HG03060 (cell line): ENCODE measurements at regions not wholly inside any gene's neighbourhood (a gene's known extent, or its start where the extent isn't known, plus 50 kb on each side); places are given as distances from the start of the nearest gene placed in this dataset.
"Not testable (repeated sequence)": the region's sequence is repeated elsewhere in the genome, so short reads cannot be mapped to it uniquely, and the experiment has no call there.

Experiments used
- ATAC-seq: cut with Tn5 transposase; IDR thresholded peaks from one replicate; pipeline ENCODE4 v1.9.1; 2021; ENCODE audit warnings: low read depth, moderate number of reproducible peaks; ENCODE audit not compliant: unreplicated experiment

DNA sequence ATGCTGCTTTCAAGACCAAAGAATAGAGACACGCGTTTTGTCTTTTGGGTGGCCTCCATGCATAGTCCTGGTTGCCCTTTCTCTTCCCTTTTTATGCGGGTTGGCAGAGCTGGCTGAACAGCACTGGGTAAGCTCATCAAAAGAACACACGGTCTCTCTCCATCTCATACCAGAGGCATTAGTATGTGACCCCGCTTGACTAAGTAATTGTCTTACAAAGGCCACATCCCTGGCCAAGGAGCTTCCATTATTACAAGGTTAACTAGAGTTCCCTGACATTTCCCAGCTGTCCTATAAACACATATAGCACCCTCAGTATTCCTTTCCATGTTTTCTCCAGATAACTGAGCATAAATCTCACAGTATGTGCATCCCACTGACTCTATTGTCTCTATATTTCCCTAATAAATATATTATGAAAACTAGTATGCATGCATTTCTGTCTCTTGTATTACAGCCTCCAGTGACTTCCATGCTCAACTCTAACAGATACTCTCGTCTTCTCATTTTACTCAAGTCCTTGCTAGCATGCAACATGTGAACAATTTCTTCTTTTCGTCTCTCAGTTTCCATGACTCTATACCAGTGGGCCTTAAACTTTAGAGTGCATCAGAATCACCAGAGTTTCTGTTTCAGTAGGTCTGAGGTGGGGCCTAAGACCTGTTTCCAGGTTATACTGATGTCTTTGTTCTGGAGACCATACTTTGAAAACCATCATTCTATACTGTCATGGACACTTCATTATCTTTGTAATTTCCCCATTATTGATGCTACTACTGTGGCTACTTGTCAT is 247.7 kb upstream of the ARSJ start:
- no peak for ATAC-seq

DNA sequence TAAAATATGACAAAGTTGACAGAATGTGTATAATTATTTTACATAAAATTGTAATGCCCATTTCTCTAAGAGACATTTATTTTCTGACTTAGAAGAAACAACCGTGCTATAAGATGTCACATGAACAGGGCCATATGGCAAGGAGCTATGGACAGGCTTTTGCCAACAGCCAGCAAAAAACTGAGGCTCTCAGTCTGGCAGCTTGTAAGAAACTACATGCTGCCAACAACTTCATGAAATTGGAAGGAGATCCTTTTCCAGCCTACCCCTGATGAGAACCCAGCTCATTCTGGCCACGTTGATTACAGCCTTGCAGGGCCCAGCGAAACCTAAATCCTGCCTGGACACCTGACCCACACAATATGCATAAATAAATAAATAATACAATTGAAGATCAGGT is 250.3 kb upstream of the ARSJ start:
- ATAC-seq = no peak

DNA sequence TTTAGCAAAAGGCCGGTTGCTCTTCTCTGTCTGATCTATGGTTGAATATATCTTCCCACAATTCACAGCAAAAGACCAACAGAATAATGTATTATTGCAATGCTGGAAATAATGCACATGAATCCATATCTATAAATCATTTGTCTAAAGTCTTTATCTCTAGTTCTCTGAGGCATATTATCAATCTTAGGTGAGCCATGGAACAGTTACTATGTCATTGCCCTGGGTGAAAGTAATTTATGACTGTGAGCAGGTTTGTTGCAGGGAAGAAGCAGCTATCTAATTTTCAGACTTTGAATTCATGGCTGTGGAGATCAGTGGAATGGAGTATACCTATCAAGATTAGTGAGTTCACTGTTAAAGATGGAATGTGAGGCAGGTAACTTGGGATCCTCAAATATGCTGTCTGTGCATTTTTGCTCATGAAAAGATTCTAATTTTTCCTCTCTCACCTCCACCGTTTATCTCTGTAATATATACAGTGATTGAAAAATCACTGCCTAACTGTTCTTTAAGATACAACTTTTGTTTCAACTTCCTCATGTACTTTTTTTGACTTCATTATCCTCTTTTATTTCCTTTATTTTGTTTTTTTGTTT is 256.8 kb upstream of the ARSJ start:
- ATAC-seq = no peak

- no peak for ATAC-seq
These were observed 258.6 kb upstream of the ARSJ start for GRCh38 chr4:114237997-114238396.

DNA sequence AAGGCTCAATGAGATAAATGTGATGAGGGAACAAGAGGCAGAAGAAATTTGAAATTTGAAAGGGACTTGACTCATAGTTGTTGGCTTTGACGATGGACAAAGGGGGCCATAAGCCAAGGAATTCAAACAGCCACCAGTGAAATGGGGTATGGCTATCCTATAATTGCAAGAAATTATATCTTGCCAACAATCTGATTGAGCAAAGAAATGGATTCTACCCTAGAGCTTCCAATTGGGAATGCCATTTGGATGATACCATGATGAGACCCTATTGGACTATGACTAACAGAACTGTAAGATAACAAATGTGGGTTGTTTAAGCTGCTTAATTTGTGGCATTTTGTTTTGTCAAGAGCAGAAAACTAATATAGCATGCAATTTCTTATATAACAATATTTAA is 270.1 kb upstream of the ARSJ start:
- ATAC-seq = no peak

DNA sequence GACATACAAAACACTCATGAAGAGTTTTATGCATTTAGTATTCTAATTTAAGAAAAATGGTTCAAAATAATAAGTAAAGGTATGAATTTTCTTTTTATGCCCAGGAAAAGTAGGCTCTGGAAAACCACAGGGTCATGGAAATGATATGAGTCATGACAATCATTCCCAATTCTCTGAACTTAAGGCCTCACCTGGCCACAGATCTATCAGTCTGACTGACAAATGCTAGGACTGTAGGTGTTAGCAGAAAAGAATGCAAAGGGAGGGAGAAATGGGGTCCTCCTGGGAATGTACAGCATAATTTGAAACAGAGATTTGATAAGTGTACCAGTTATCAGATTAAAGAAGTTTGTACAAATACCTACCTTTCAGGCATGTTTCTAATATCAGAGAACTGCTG is 270.5 kb upstream of the ARSJ start:
- no peak for ATAC-seq

- no peak for ATAC-seq
These were observed 271.0 kb upstream of the ARSJ start for GRCh38 chr4:114250439-114250891.

- no peak for ATAC-seq
These were observed 271.6 kb upstream of the ARSJ start for GRCh38 chr4:114251020-114251419.

GRCh38 chr4:114252499-114252898 is 273.1 kb upstream of the ARSJ start:
- ATAC-seq = no peak

GRCh38 chr4:114257501-114257900 is 278.1 kb upstream of the ARSJ start:
- ATAC-seq = no peak

GRCh38 chr4:114262421-114262820 is 283.0 kb upstream of the ARSJ start:
- ATAC-seq = not testable (repeated sequence)

DNA sequence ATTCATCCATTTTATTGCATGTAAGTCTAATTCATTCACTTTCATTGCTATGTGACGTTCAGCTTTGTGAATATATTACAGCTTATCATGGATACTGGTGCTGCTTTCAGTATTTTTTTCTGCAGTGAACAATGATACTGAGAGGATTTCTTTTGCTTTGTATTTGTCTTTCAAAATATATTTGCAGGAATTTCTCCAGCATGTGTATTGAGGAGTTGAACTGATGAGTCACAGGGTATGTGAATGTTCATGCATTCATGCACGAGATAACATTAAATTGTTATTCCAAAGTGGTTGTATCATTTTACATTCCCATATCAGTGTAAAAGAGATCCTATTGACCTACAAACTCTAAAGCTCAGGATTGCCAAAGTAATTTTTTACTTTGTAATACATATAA is 283.8 kb upstream of the ARSJ start:
- ATAC-seq = no peak

GRCh38 chr4:114264452-114264851 is 285.0 kb upstream of the ARSJ start:
- no peak for ATAC-seq

DNA sequence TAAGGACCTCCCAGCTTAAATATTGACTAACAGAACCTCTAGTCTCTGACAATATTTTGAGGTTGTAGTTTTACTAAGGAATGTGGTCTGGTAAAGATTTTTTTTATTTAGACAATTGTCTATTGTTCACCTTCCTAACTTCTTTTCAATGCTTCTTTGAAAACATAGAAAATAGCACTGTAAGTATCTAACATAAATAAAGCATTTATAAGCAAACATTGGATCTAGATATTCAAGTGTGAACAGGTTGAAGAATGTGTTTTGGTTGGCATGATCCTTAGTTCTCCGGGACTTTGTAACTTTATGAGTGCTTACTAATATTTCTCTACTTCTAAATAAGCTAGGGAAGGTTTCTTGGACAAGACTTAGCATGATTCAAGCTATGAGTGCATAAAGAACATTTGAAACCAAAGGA is 285.4 kb upstream of the ARSJ start:
- ATAC-seq = no peak

GRCh38 chr4:114265342-114265741 is 285.9 kb upstream of the ARSJ start:
- ATAC-seq = no peak

DNA sequence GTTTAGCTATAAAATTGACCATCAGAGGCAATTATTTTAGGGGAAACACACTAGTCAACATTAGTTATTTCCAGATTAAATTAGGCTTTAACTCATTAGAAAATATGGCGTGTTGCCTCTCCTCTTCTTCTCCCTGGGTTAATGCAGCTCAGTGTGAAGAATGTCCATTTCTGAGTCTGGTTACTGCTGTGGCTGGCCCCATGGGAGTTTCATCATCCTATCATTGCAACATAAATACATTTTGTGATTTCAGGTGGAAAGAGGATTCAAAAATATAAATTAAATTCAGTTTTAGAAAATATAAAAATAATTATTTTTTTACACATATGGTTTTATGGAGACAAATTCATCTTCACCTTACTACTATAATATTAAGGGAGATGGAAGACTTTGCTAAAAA is 288.5 kb upstream of the ARSJ start:
- no peak for ATAC-seq

DNA sequence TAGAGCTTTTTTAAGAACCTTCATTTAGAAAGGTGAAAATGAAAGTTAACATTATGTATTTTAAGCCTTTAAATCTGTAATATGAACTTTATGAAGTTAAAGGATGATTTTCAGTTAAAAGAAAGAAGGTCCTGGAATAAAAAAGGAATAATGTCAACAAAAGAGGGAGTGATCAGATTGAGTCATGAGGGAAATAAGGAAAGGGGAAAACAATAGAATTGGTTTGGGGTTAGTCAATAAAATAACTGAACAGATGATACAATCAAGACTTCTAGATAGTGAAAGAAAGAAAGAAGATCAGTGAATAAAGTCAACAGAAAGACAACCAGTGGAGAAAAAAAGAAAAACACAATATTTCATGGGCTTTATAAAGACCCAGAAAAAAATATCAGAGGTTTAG is 291.6 kb upstream of the ARSJ start:
- no peak for ATAC-seq

GRCh38 chr4:114272226-114272625 is 292.8 kb upstream of the ARSJ start:
- no peak for ATAC-seq

GRCh38 chr4:114273238-114273637 is 293.8 kb upstream of the ARSJ start:
- no peak for ATAC-seq

DNA sequence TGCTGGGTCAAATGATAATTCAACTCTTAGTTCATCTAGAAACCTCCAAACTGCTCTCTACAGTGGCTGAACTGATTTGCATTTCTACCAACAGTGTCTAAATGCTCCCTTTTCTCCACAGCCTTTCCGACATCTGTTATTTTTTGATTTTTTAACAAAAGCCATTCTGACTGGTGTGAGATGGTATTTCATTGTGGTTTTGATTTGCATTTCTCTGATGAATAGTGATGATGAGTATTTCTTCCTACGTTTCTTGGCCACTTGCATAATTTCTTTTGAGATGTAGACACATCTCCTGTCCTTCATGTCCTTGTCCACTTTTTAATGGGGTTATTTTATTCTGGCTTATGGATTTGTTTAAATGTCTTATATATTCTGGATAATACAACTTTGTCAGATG is 298.2 kb upstream of the ARSJ start:
- no peak for ATAC-seq

DNA sequence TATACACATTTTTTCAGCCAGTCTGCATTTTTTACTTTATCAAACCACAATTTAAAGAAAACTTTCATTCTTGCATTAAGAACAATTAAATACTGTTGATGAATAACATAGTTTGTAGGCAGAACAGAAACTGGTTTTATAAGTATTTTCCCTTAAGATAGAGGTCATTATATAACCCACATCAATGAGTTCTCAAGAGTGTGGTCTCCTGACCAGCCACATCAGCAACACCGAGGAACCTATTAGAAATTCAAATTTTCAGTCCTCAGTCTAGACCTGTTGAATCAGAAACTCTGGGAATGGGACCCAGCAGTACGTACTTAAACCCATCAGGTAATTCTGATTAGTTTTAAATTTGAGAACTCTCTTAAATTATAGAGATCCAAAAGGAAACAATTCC is 299.6 kb upstream of the ARSJ start:
- ATAC-seq = no peak

DNA sequence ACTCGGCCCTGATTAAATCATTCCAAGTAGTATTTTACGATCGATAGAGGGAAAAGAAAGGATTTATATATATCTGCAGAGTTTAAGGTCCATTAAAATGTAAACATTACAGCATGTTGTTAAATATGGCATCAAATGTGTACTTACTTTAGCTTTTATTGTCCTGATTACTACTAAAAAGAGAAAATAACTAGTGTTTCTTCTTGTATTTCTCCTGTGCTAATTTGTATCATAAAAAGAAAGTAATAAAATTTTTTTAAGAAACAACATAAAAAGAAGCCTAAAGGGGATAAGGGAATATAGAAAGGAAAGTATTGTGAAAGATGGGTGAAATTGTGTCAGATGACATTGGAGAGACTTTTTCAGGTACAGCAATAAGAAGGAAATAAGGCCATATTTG is 300.3 kb upstream of the ARSJ start:
- ATAC-seq = no peak
